Esophagus muscularis mucosa (tissue), 4 donors: ENCODE measurements at regions not wholly inside any gene's neighbourhood (a gene's known extent, or its start where the extent isn't known, plus 50 kb on each side); places are given as distances from the start of the nearest gene placed in this dataset.

Experiments
- DNase-seq: peaks from one replicate; pipeline ENCODE4 v3.0.0-alpha.2; 2017; ENCODE audit errors: extremely low spot score
- H3K27ac ChIP-seq, 4 donors: fragments of 200-600 bp; sonication (generic); replicated peaks in 1 of 4; 1 replicate in 3 of 4; 2 replicates in 1 of 4; pipeline ENCODE4 v1.5.1; 2016 to 2019; ENCODE audit warnings: mild to moderate bottlenecking in 1 of 4
- H3K27me3 ChIP-seq, 4 donors: fragments of 200-600 bp; sonication (generic); one replicate each; pipeline versions ENCODE4 v1.5.1 to v1.6.0; 2016 to 2019
- H3K36me3 ChIP-seq, 4 donors: fragments of 200-600 bp; sonication (generic); one replicate each; pipeline ENCODE4 v1.5.1; 2016 to 2019
- H3K4me1 ChIP-seq, 4 donors: fragments of 200-600 bp; sonication (generic); one replicate each; pipeline ENCODE4 v1.5.1; 2016 to 2019
- H3K4me3 ChIP-seq, 4 donors: fragments of 200-600 bp; sonication (generic); 1 replicate in 2 of 4; 2 replicates in 2 of 4; pipeline ENCODE4 v1.5.1; 2016 to 2019; ENCODE audit warnings: mild to moderate bottlenecking in 4 of 4, moderate library complexity in 1 of 4
- H3K9me3 ChIP-seq, 4 donors: fragments of 200-600 bp; sonication (generic); 1 replicate in 3 of 4; 2 replicates in 1 of 4; pipeline ENCODE4 v1.5.1; 2016 to 2019
- CTCF ChIP-seq, 3 experiments: fragments of 200-600 bp in 2 of 3; fragments of 450-650 bp in 1 of 3; sonication (generic) in 2 of 3; IDR thresholded peaks; one replicate each; pipeline ENCODE4 v1.5.1; 2017 to 2019; ENCODE audit warnings: antibody characterized with exemption in 3 of 3, mild to moderate bottlenecking in 2 of 3, moderate library complexity in 1 of 3
- EP300 ChIP-seq: sonication (generic); formaldehyde crosslinking; IDR thresholded peaks from one replicate; pipeline ENCODE4 v1.6.1; 2017; ENCODE audit warnings: antibody characterized with exemption
- POLR2A ChIP-seq: fragments of 450-650 bp; IDR thresholded peaks from one replicate; pipeline ENCODE4 v1.6.1; 2017; ENCODE audit warnings: antibody characterized with exemption, moderate library complexity, mild to moderate bottlenecking, low read depth
- POLR2AphosphoS5 ChIP-seq, 2 donors: sonication (generic); formaldehyde crosslinking; IDR thresholded peaks; one replicate each; pipeline ENCODE4 v1.6.1; 2017; ENCODE audit warnings: antibody characterized with exemption in 2 of 2
- WGBS: methylation state at CpG from one replicate; pipeline ENCODE4 v1.1.5; 2018; 5-methylcytosine and 5-hydroxymethylcytosine counted together
- intact Hi-C: fragments of 100-400 bp; cut with DNase I; formaldehyde crosslinking; loops from one replicate; pipeline ENCODE4 v1.15.1; 2023

DNA sequence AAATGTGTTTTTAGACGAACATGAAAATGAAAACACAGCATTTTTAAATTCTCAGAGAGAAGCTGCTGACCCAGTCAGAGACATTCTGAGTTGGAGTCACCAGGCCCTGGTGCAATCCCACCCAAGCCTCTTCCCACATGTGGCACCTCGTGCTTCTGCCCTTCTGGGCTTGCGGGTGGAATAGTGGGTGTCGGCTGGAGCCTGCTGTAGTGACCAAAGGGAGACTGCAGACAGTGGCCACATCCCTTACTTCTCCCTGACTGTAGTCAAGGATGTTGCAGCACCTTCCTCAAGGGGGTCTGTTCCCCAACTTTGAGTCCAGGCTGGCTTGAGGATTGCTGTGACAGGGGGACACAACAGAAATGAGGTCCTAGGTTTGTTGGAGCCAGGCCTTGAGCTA is 104.4 kb upstream of the GLI2 start:
- H3K36me3 ChIP-seq: no peaks in the 10 kb centered on the region
- peaks cover 0 to 12% (median 2%) of the 10 kb centered on the region in 4 donors for H3K27me3 ChIP-seq
- WGBS: 84% methylated on average over 3 of the region's 4 CpGs
- no peak overlapping the region for H3K4me3 ChIP-seq
- TF ChIP-seq POLR2AphosphoS5 (IDR thresholded peaks at IDR 0.05) (no peak), EP300 (no peak), POLR2A (no peak), CTCF (IDR thresholded peaks at IDR 0.05) (no peak)
- intact Hi-C loops: no loop called here
- H3K9me3 ChIP-seq: peaks cover 0 to 3% (median 0%) of the 10 kb centered on the region in 4 donors
- no peak overlapping the region for H3K27ac ChIP-seq
- H3K4me1 ChIP-seq: peaks cover 0 to 6% (median 0%) of the 10 kb centered on the region in 4 donors
- no peak for DNase-seq

- peaks cover 0 to 3% (median 0%) of the 10 kb centered on the region in 4 donors for H3K9me3 ChIP-seq
- peaks cover 0 to 6% (median 0%) of the 10 kb centered on the region in 4 donors for H3K4me1 ChIP-seq
- intact Hi-C loops: no loop called here
- no peak overlapping the region for H3K27ac ChIP-seq
- TF ChIP-seq POLR2A (no peak), EP300 (no peak), CTCF (IDR thresholded peaks at IDR 0.05) (no peak)
- peaks cover 0 to 12% (median 2%) of the 10 kb centered on the region in 4 donors for H3K27me3 ChIP-seq
- 74% methylated on average over 3 of the region's 3 CpGs for WGBS
- no peak for DNase-seq
- H3K4me3 ChIP-seq: no peak overlapping the region
- no peaks in the 10 kb centered on the region for H3K36me3 ChIP-seq
Observed at GRCh38 chr2:120631724-120632123, 103.9 kb upstream of the GLI2 start.

GRCh38 chr2:120632796-120633646 is 102.6 kb upstream of the GLI2 start:
- peaks cover 0 to 3% (median 0%) of the 10 kb centered on the region in 4 donors for H3K9me3 ChIP-seq
- TF ChIP-seq POLR2AphosphoS5 (IDR thresholded peaks at IDR 0.05) (no peak), POLR2A (no peak), EP300 (no peak), CTCF (IDR thresholded peaks at IDR 0.05) (no peak)
- no peak overlapping the region for H3K27ac ChIP-seq
- H3K4me1 ChIP-seq: peaks cover 0 to 6% (median 0%) of the 10 kb centered on the region in 4 donors
- no peak for DNase-seq
- intact Hi-C loops: no loop called here
- H3K27me3 ChIP-seq: peaks cover 0 to 12% (median 2%) of the 10 kb centered on the region in 4 donors
- WGBS: 85% methylated on average over 17 of the region's 17 CpGs
- H3K36me3 ChIP-seq: no peaks in the 10 kb centered on the region
- no peak overlapping the region for H3K4me3 ChIP-seq

DNA sequence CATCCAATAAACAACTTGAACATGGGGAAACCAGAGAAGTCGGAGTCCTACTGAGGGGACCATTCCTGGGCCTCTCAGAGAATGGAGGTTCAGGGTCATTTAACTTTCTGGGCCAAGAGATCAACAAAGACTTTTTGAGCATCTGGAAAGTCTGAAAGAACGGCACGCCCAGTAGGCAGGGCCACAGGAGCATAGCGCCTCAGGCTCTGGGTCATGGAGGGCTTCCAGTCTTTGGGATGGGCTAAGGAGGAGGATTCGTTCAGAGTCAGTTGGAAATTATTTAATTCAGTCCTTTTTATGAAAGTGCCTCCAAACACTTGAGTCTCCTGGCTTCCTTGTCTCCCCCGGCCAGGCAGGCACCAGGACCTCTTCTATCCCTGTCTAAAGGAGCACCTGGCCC is 101.1 kb upstream of the GLI2 start:
- TF ChIP-seq CTCF (IDR thresholded peaks at IDR 0.05): no peak
- intact Hi-C loops: no loop called here
- 86% methylated on average over 6 of the region's 6 CpGs for WGBS
- Histone ChIP-seq H3K4me1 (peaks cover 0 to 6% (median 0%) of the 10 kb centered on the region in 4 donors), H3K4me3 (no peak overlapping the region), H3K36me3 (no peaks in the 10 kb centered on the region), H3K27ac (no peak overlapping the region), H3K9me3 (no peaks in the 10 kb centered on the region), H3K27me3 (peaks cover 0 to 2% (median under 1%) of the 10 kb centered on the region in 4 donors)
- DNase-seq: no peak
